GM23338 (cell line): ENCODE measurements at regions not wholly inside any gene's neighbourhood (a gene's known extent, or its start where the extent isn't known, plus 50 kb on each side); places are given as distances from the start of the nearest gene placed in this dataset.

Source experiments
- ATAC-seq: fragments of 200-7000 bp; cut with Tn5 transposase; 3 replicates; pipeline ENCODE4 v1.9.1; 2020
- DNase-seq: peaks from one replicate; pipeline ENCODE4 v3.0.0-alpha.2; 2015; ENCODE audit warnings: low spot score
- H2AFZ ChIP-seq: fragments of 200-600 bp; sonication (generic); 2 replicates; pipeline ENCODE4 v1.8.0; 2016; ENCODE audit warnings: antibody characterized with exemption, mild to moderate bottlenecking, moderate library complexity
- H3F3A ChIP-seq: fragments of 200-600 bp; sonication (generic); replicated peaks from 2 replicates; pipeline ENCODE4 v1.8.0; 2017; ENCODE audit warnings: antibody characterized with exemption, mixed run types, low read depth
- H3K27ac ChIP-seq: fragments of 200-600 bp; sonication (generic); 2 replicates; pipeline ENCODE4 v1.6.1; 2016; ENCODE audit warnings: low read depth
- H3K27me3 ChIP-seq: fragments of 200-600 bp; sonication (generic); 2 replicates; pipeline ENCODE4 v1.8.0; 2016; ENCODE audit warnings: mild to moderate bottlenecking, mixed run types, moderate library complexity; ENCODE audit not compliant: insufficient read depth
- H3K36me3 ChIP-seq: fragments of 200-600 bp; sonication (generic); 2 replicates; pipeline ENCODE4 v1.8.0; 2016; ENCODE audit warnings: mild to moderate bottlenecking; ENCODE audit not compliant: insufficient read depth
- H3K4me1 ChIP-seq: fragments of 200-600 bp; sonication (generic); 2 replicates; pipeline ENCODE4 v1.8.0; 2016; ENCODE audit warnings: mild to moderate bottlenecking, moderate library complexity; ENCODE audit not compliant: insufficient read depth
- H3K4me2 ChIP-seq: fragments of 200-600 bp; sonication (generic); 2 replicates; pipeline ENCODE4 v1.7.1; 2017; ENCODE audit warnings: mixed run types
- H3K4me3 ChIP-seq: fragments of 200-600 bp; sonication (generic); 2 replicates; pipeline ENCODE4 v1.6.1; 2016; ENCODE audit warnings: mixed run types
- H3K79me2 ChIP-seq: fragments of 200-600 bp; sonication (generic); replicated peaks from 2 replicates; pipeline ENCODE4 v1.8.0; 2017; ENCODE audit warnings: mild to moderate bottlenecking; ENCODE audit not compliant: insufficient read depth
- H3K9me2 ChIP-seq: fragments of 200-600 bp; sonication (generic); 2 replicates; pipeline ENCODE4 v1.8.0; 2017; ENCODE audit not compliant: insufficient read depth
- H4K20me1 ChIP-seq: fragments of 200-600 bp; sonication (generic); replicated peaks from 2 replicates; pipeline ENCODE4 v1.8.0; 2017; ENCODE audit warnings: mild to moderate bottlenecking; ENCODE audit not compliant: insufficient read depth
- H3K27ac Mint-ChIP-seq: 2 replicates; pipeline ENCODE4 v1.8.0; 2020; ENCODE audit warnings: inconsistent platforms, mild to moderate bottlenecking, moderate library complexity, mixed read lengths
- H3K27me3 Mint-ChIP-seq: 3 replicates; pipeline ENCODE4 v1.8.0; 2022; ENCODE audit warnings: low read depth, mild to moderate bottlenecking, moderate library complexity, mixed read lengths, inconsistent platforms; ENCODE audit not compliant: insufficient read depth, poor library complexity
- H3K36me3 Mint-ChIP-seq: 3 replicates; pipeline ENCODE4 v1.8.0; 2021; ENCODE audit warnings: low read depth, mild to moderate bottlenecking, inconsistent platforms, moderate library complexity, mixed read lengths
- H3K4me1 Mint-ChIP-seq: 3 replicates; pipeline ENCODE4 v1.8.0; 2020; ENCODE audit warnings: mild to moderate bottlenecking, inconsistent platforms, mixed read lengths
- H3K4me3 Mint-ChIP-seq: 3 replicates; pipeline ENCODE4 v1.8.0; 2021; ENCODE audit warnings: moderate library complexity, mild to moderate bottlenecking, inconsistent platforms, mixed read lengths
- H3K9me3 Mint-ChIP-seq: 3 replicates; pipeline ENCODE4 v1.8.0; 2020; ENCODE audit warnings: moderate library complexity, mild to moderate bottlenecking, inconsistent platforms, mixed read lengths
- EZH2phosphoT487 ChIP-seq: fragments of 200-600 bp; sonication (generic); IDR thresholded peaks from one replicate; pipeline ENCODE4 v1.8.1; 2018; ENCODE audit warnings: antibody characterized with exemption; ENCODE audit not compliant: unreplicated experiment
- JUNB ChIP-seq: IDR thresholded peaks from one replicate; pipeline ENCODE4 v1.6.1; 2016; ENCODE audit warnings: antibody characterized with exemption; ENCODE audit not compliant: unreplicated experiment
- POLR2AphosphoS5 ChIP-seq: IDR thresholded peaks from 2 replicates; pipeline ENCODE4 v1.6.1; 2016; ENCODE audit warnings: antibody characterized with exemption, low read depth
- STAT1 ChIP-seq: IDR thresholded peaks from one replicate; pipeline ENCODE4 v1.6.1; 2016; ENCODE audit warnings: antibody characterized with exemption; ENCODE audit not compliant: unreplicated experiment
- ZNF331 ChIP-seq: fragments of 250-450 bp; sonication (Bioruptor Pico); IDR thresholded peaks from 2 replicates; pipeline ENCODE4 v1.5.0; 2020; ENCODE audit warnings: low read depth, mild to moderate bottlenecking, moderate library complexity
- TF ChIP-seq, protein P1 (sequence below), 2 experiments: fragments of 200-600 bp in 1 of 2; sonication (generic) in 1 of 2; conservative IDR thresholded peaks; 2 replicates each; pipeline versions ENCODE4 v1.5.1 to v1.6.1; 2016 to 2017; ENCODE audit warnings: antibody characterized with exemption in 2 of 2, low read depth in 2 of 2, mild to moderate bottlenecking in 2 of 2, moderate library complexity in 1 of 2
- TF ChIP-seq, protein P2 (sequence below): IDR thresholded peaks from one replicate; pipeline ENCODE4 v1.6.1; 2018; ENCODE audit warnings: antibody characterized with exemption; ENCODE audit not compliant: unreplicated experiment
- TF ChIP-seq, protein P3 (sequence below): IDR thresholded peaks from 2 replicates; pipeline ENCODE4 v1.6.1; 2016; ENCODE audit warnings: antibody characterized with exemption

DNA sequence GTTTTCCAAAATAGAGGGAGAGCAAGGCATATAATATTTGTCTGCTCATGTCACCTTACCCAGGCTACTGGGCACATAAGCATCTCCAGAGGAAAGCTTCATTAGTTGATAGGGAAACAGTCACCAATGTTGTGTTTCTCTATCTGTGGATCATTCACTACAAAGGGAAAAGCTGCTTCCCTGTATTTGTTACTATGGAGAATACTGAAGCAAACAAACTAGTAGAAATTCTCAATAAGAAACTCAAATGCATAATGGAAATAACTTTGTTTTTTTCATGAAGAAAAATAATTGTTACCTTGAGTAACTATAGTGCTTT lies 138.2 kb downstream of the PCSK1 start:
- Histone ChIP-seq H4K20me1 (no peaks in the 10 kb centered on the region), H3K27me3 (no peaks in the 10 kb centered on the region), H3K4me3 (no peak overlapping the region), H3F3A (no peaks in the 10 kb centered on the region), H3K79me2 (no peaks in the 10 kb centered on the region), H3K4me1 (no peaks in the 10 kb centered on the region; the same call in 1 of the 2 replicates), H3K27ac (no peak overlapping the region), H3K4me2 (no peak overlapping the region), H3K36me3 (peaks cover 1% of the 10 kb centered on the region; the same call in 1 of the 2 replicates), H3K9me2 (no peaks in the 10 kb centered on the region), H2AFZ (no peak overlapping the region; the same call in 1 of the 2 replicates)
- DNase-seq (no peak), ATAC-seq (no peak)
- no peaks in the 10 kb centered on the region for H3K36me3 Mint-ChIP-seq
- 0 out of 3 replicates have a peak, but pooled peaks cover under 1% of the 10 kb centered on the region for H3K9me3 Mint-ChIP-seq
- no peak overlapping the region for H3K4me3 Mint-ChIP-seq
- H3K27ac Mint-ChIP-seq: no peak overlapping the region
- no peaks in the 10 kb centered on the region for H3K27me3 Mint-ChIP-seq
- no peak for TF ChIP-seq STAT1
- TF ChIP-seq, protein P1, sequence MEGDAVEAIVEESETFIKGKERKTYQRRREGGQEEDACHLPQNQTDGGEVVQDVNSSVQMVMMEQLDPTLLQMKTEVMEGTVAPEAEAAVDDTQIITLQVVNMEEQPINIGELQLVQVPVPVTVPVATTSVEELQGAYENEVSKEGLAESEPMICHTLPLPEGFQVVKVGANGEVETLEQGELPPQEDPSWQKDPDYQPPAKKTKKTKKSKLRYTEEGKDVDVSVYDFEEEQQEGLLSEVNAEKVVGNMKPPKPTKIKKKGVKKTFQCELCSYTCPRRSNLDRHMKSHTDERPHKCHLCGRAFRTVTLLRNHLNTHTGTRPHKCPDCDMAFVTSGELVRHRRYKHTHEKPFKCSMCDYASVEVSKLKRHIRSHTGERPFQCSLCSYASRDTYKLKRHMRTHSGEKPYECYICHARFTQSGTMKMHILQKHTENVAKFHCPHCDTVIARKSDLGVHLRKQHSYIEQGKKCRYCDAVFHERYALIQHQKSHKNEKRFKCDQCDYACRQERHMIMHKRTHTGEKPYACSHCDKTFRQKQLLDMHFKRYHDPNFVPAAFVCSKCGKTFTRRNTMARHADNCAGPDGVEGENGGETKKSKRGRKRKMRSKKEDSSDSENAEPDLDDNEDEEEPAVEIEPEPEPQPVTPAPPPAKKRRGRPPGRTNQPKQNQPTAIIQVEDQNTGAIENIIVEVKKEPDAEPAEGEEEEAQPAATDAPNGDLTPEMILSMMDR (conservative IDR thresholded peaks at IDR 0.05; ENCODE audit: low read depth in 2 of 2): no peak
- TF ChIP-seq EZH2phosphoT487: no peak
- TF ChIP-seq, protein P2, sequence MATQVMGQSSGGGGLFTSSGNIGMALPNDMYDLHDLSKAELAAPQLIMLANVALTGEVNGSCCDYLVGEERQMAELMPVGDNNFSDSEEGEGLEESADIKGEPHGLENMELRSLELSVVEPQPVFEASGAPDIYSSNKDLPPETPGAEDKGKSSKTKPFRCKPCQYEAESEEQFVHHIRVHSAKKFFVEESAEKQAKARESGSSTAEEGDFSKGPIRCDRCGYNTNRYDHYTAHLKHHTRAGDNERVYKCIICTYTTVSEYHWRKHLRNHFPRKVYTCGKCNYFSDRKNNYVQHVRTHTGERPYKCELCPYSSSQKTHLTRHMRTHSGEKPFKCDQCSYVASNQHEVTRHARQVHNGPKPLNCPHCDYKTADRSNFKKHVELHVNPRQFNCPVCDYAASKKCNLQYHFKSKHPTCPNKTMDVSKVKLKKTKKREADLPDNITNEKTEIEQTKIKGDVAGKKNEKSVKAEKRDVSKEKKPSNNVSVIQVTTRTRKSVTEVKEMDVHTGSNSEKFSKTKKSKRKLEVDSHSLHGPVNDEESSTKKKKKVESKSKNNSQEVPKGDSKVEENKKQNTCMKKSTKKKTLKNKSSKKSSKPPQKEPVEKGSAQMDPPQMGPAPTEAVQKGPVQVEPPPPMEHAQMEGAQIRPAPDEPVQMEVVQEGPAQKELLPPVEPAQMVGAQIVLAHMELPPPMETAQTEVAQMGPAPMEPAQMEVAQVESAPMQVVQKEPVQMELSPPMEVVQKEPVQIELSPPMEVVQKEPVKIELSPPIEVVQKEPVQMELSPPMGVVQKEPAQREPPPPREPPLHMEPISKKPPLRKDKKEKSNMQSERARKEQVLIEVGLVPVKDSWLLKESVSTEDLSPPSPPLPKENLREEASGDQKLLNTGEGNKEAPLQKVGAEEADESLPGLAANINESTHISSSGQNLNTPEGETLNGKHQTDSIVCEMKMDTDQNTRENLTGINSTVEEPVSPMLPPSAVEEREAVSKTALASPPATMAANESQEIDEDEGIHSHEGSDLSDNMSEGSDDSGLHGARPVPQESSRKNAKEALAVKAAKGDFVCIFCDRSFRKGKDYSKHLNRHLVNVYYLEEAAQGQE: no peak
- TF ChIP-seq JUNB: no peak
- TF ChIP-seq ZNF331 (CRISPR knock-in tag): no peak
- TF ChIP-seq, protein P3, sequence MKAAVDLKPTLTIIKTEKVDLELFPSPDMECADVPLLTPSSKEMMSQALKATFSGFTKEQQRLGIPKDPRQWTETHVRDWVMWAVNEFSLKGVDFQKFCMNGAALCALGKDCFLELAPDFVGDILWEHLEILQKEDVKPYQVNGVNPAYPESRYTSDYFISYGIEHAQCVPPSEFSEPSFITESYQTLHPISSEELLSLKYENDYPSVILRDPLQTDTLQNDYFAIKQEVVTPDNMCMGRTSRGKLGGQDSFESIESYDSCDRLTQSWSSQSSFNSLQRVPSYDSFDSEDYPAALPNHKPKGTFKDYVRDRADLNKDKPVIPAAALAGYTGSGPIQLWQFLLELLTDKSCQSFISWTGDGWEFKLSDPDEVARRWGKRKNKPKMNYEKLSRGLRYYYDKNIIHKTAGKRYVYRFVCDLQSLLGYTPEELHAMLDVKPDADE: no peak
- TF ChIP-seq POLR2AphosphoS5: no peak
- no peaks in the 10 kb centered on the region; the same call in 2 of the 3 replicates for H3K4me1 Mint-ChIP-seq
